ENCODE measurements at regions not wholly inside any gene's neighbourhood (a gene's known extent, or its start where the extent isn't known, plus 50 kb on each side); places are given as distances from the start of the nearest gene placed in this dataset.
"Not testable (repeated sequence)": the region's sequence is repeated elsewhere in the genome, so short reads cannot be mapped to it uniquely, and the experiment has no call there.

DNA sequence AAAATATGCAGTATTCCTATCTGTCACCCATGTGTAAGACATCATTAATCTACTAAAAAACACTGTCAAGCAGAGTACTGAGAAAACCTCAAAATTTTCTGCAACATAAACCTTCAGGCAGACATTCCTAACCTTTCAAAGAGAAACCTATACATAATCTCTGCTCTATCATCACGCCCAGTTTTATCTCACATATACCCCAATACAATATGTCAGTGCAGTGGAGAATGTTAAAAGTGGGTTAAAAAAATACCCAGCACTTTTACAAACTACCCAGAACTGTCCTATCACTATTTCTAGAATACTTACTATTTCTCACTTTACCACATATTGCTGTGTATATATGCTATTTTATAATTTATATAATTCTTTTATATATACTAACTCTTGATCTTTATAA lies 922.0 kb upstream of the SORCS1 start:
- no peak for DNase-seq (ENCODE audit: low spot score)

- no peak for DNase-seq (ENCODE audit: low spot score)
Observed at GRCh38 chr10:108082596-108082995, 918.1 kb upstream of the SORCS1 start.

- DNase-seq (ENCODE audit: low spot score) = no peak
Observed at GRCh38 chr10:108078263-108078662, 913.8 kb upstream of the SORCS1 start.

- no peak for DNase-seq (ENCODE audit: low spot score)
Observed at GRCh38 chr10:108072466-108072865, 908.0 kb upstream of the SORCS1 start.

- DNase-seq (ENCODE audit: low spot score) = no peak
Observed at GRCh38 chr10:108070789-108071188, 906.3 kb upstream of the SORCS1 start.

- no peak for DNase-seq (ENCODE audit: low spot score)
Observed at GRCh38 chr10:108069096-108069495, 904.6 kb upstream of the SORCS1 start.

DNA sequence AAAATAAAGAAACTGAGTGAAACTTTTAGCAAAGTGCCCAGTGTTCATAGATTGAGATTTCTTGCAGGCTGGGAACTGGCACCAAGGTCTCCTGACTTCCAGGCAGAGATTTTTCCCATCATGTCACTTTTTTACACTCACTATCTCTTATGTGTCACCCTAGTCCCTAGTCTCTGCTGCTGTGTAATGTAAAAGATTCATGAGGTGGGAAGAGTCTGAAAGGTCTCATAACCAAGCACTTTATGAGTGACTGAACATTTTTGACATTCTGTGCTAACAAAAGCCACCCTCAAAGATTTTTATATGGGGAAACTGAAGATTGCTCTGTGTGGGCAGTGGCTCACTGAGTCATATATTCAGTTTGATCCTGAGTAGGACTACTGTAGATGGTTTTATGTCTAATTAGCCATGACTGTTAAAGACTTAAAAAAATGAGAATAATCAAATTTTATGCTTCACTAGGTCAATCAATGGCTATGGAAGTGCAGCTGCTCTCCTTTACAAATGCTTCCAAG lies 900.3 kb upstream of the SORCS1 start:
- no peak for DNase-seq (ENCODE audit: low spot score)

- no peak for DNase-seq (ENCODE audit: low spot score)
Observed at GRCh38 chr10:108060246-108060645, 895.7 kb upstream of the SORCS1 start.

DNA sequence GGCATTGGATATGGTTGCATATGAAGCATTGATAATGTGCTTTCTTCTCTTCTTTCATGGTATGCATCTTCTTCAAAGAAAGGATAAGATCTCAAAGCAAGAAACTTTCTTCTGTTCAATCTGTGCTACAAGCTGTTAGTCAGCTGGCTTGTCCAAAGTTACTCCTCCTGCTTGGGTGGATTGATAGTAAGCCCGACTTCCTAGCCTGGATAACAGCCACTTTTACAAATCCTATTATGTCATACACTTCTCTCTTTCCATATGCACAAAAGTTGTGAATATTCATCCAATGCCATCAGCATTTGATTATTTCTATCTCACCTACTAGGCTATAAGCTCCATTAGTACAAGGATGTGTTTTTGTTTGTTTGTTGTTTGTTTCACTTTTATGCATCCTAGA lies 891.0 kb upstream of the SORCS1 start:
- DNase-seq (ENCODE audit: low spot score) = no peak

- DNase-seq (ENCODE audit: low spot score) = no peak
Observed at GRCh38 chr10:108052981-108053380, 888.5 kb upstream of the SORCS1 start.

- DNase-seq (ENCODE audit: low spot score) = no peak
Observed at GRCh38 chr10:108051218-108051617, 886.7 kb upstream of the SORCS1 start.

- no peak for DNase-seq (ENCODE audit: low spot score)
Observed at GRCh38 chr10:108050626-108051025, 886.1 kb upstream of the SORCS1 start.

DNA sequence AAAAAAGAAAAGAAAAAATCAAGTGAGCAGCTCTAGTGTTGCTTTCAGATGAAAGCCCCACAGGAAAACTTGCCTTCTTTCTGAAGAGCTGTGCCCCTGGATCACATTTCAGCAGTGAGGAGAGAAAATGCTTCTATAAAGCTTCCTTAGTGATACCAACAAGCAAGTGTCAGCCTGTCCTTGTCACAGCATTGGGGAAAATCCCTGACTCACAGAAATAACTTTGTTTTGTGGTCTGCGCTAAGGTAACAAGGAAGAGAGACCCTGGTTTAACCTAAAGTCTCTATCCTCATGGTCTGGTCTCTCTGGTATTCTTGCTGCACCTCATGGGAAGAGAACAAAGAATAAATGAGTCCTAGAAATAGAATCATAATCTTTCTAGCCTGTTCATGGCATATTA lies 885.2 kb upstream of the SORCS1 start:
- no peak for DNase-seq (ENCODE audit: low spot score)

GRCh38 chr10:108048898-108049297 lies 884.4 kb upstream of the SORCS1 start:
- DNase-seq (ENCODE audit: low spot score) = no peak

DNA sequence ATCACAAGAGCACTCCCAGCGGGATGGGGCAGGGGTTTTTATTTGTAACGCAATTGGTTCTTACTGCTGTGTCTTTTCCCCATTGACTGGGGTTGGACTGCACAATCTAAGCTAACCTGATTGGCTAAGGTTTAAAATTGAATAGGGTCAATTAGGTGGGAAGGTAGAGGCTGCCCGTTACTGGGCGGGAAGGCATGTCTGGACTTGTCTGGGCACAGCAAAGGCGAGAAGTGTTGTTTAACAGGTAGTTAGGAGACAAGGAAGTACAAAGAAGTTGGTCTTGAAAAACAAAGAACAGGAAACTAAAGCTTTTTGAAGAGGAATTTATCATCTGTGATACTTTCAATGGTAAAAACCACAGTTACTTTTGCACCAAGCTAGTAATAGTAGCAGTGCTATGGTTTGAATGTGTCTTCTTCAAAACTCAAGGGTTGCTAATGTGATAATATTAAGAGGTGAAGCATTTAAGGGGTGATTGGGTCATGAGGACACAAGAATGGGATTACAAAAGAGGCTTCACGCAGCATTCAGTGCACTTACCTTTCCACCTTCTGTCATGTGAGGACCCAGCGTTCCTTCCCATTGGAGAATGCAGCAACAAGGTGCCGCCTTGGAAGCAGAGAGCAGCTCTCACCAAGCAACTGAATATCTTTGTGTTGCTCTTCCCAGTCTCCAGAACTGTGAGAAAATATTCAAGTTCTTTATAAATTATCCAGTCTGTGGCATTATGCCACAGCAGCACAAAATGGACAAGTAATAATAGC lies 875.5 kb upstream of the SORCS1 start:
- DNase-seq (ENCODE audit: low spot score) = no peak

GRCh38 chr10:108037061-108037460 lies 872.6 kb upstream of the SORCS1 start:
- no peak for DNase-seq (ENCODE audit: low spot score)

DNA sequence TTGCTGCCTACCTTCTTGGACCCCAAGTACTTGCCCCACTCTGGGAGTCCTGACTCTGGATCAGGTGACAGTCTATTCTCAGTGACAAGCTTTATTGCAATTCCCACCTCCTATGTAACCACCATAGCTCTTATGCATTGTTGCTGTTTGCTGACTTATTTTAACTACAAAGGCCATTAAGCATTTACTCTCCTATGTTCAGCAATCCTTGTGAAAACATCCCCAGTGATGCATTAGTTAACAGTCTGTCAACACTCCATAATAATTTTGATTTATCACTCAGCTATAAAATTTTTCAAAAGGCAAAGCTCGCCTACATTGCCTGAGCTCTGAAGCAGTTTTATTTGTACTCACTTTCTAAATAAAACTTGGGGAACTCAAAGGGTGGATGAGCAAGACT lies 871.8 kb upstream of the SORCS1 start:
- DNase-seq (ENCODE audit: low spot score) = no peak

GRCh38 chr10:108034829-108035228 lies 870.3 kb upstream of the SORCS1 start:
- DNase-seq (ENCODE audit: low spot score) = no peak

- DNase-seq (ENCODE audit: low spot score) = not testable (repeated sequence)
Observed at GRCh38 chr10:108033518-108033917, 869.0 kb upstream of the SORCS1 start.

- no peak for DNase-seq (ENCODE audit: low spot score)
Observed at GRCh38 chr10:108031505-108031904, 867.0 kb upstream of the SORCS1 start.

DNA sequence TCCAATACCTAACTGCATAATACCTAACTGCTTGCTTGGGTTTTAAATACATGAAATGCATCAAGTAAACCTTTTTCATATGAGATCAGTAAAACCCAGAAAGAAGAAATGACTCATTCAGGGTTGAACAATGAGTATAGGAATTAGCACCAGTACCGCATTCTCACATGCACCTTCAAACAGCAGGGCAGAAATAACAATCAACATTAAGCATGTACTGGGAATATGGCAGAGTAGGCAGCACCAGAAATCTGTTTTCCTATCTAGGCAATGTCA lies 850.3 kb upstream of the SORCS1 start:
- no peak for DNase-seq (ENCODE audit: low spot score)

GRCh38 chr10:108014145-108014901 lies 849.8 kb upstream of the SORCS1 start:
- no peak for DNase-seq (ENCODE audit: low spot score)

GRCh38 chr10:108005627-108006026 lies 841.1 kb upstream of the SORCS1 start:
- DNase-seq (ENCODE audit: low spot score) = no peak

DNA sequence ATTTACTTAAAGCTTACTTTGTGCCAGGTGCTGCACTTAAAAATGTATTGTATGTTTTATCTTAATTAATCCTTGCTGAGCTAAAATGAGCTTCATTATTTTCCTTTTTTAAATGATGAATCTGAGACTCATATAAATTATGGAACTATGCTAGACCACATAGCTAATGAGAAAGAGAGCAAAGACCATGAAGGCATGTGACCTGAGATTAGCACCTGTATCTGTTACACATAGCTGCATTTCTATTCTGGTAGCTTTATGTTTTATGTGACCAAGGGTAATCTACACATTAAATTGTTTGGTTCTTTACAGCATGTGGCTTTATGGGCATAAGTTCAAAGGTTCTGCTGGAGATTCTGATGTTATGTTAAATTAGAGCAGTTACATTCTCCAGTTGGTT lies 839.1 kb upstream of the SORCS1 start:
- DNase-seq (ENCODE audit: low spot score) = no peak

Data from left forelimb (tissue), 1 donor.